ENCODE measurements at regions not wholly inside any gene's neighbourhood (a gene's known extent, or its start where the extent isn't known, plus 50 kb on each side); places are given as distances from the start of the nearest gene placed in this dataset.
"Not testable (repeated sequence)": the region's sequence is repeated elsewhere in the genome, so short reads cannot be mapped to it uniquely, and the experiment has no call there.

GRCh38 chr4:115470763-115471162 is 357.3 kb upstream of the NDST4 start:
- no peak for DNase-seq (ENCODE audit: low read depth in 2 of 2)

- not testable (repeated sequence) for DNase-seq (ENCODE audit: low read depth in 2 of 2)
Observed at GRCh38 chr4:115459301-115459700, 345.9 kb upstream of the NDST4 start.

GRCh38 chr4:115456231-115456630 is 342.8 kb upstream of the NDST4 start:
- DNase-seq (ENCODE audit: low read depth in 2 of 2): no peak

- DNase-seq (ENCODE audit: low read depth in 2 of 2): no peak
Observed at GRCh38 chr4:115454228-115454627, 340.8 kb upstream of the NDST4 start.

- DNase-seq (ENCODE audit: low read depth in 2 of 2): no peak
Observed at GRCh38 chr4:115453416-115453815, 340.0 kb upstream of the NDST4 start.

- DNase-seq (ENCODE audit: low read depth in 2 of 2): not testable (repeated sequence)
Observed at GRCh38 chr4:115452229-115452628, 338.8 kb upstream of the NDST4 start.

- no peak for DNase-seq (ENCODE audit: low read depth in 2 of 2)
Observed at GRCh38 chr4:115437739-115438138, 324.3 kb upstream of the NDST4 start.

- DNase-seq (ENCODE audit: low read depth in 2 of 2): no peak
Observed at GRCh38 chr4:115433491-115433890, 320.1 kb upstream of the NDST4 start.

- no peak for DNase-seq (ENCODE audit: low read depth in 2 of 2)
Observed at GRCh38 chr4:115430024-115430423, 316.6 kb upstream of the NDST4 start.

- DNase-seq (ENCODE audit: low read depth in 2 of 2): no peak
Observed at GRCh38 chr4:115428455-115428854, 315.0 kb upstream of the NDST4 start.

- DNase-seq (ENCODE audit: low read depth in 2 of 2): no peak
Observed at GRCh38 chr4:115424852-115425251, 311.4 kb upstream of the NDST4 start.

- no peak for DNase-seq (ENCODE audit: low read depth in 2 of 2)
Observed at GRCh38 chr4:115418635-115419396, 305.4 kb upstream of the NDST4 start.

- DNase-seq (ENCODE audit: low read depth in 2 of 2): no peak
Observed at GRCh38 chr4:115396034-115396433, 282.6 kb upstream of the NDST4 start.

- DNase-seq (ENCODE audit: low read depth in 2 of 2): no peak
Observed at GRCh38 chr4:115376866-115377265, 263.4 kb upstream of the NDST4 start.

GRCh38 chr4:115374621-115375020 is 261.2 kb upstream of the NDST4 start:
- DNase-seq (ENCODE audit: low read depth in 2 of 2): no peak

GRCh38 chr4:115370490-115370889 is 257.1 kb upstream of the NDST4 start:
- no peak for DNase-seq (ENCODE audit: low read depth in 2 of 2)

- no peak for DNase-seq (ENCODE audit: low read depth in 2 of 2)
Observed at GRCh38 chr4:115370012-115370411, 256.6 kb upstream of the NDST4 start.

- DNase-seq (ENCODE audit: low read depth in 2 of 2): no peak
Observed at GRCh38 chr4:115366390-115366789, 253.0 kb upstream of the NDST4 start.

GRCh38 chr4:115365185-115365584 is 251.8 kb upstream of the NDST4 start:
- no peak for DNase-seq (ENCODE audit: low read depth in 2 of 2)

- DNase-seq (ENCODE audit: low read depth in 2 of 2): no peak
Observed at GRCh38 chr4:115361781-115362180, 248.4 kb upstream of the NDST4 start.

GRCh38 chr4:115360431-115360830 is 247.0 kb upstream of the NDST4 start:
- DNase-seq (ENCODE audit: low read depth in 2 of 2): no peak

- DNase-seq (ENCODE audit: low read depth in 2 of 2): no peak
Observed at GRCh38 chr4:115357776-115358175, 244.4 kb upstream of the NDST4 start.

GRCh38 chr4:115356176-115356575 is 242.8 kb upstream of the NDST4 start:
- no peak for DNase-seq (ENCODE audit: low read depth in 2 of 2)

GRCh38 chr4:115355329-115355728 is 241.9 kb upstream of the NDST4 start:
- DNase-seq (ENCODE audit: low read depth in 2 of 2): no peak
